Vagina (tissue), 2 donors: ENCODE measurements at regions not wholly inside any gene's neighbourhood (a gene's known extent, or its start where the extent isn't known, plus 50 kb on each side); places are given as distances from the start of the nearest gene placed in this dataset.

ENCODE experiments used
- DNase-seq, 2 donors: peaks; one replicate each; pipeline ENCODE4 v3.0.0-alpha.2; 2017; ENCODE audit errors: extremely low spot score in 2 of 2
- H3K27ac ChIP-seq: fragments of 200-600 bp; sonication (generic); one replicate; pipeline ENCODE4 v1.5.1; 2019
- H3K27me3 ChIP-seq: fragments of 200-600 bp; sonication (generic); one replicate; pipeline ENCODE4 v1.5.1; 2019
- H3K36me3 ChIP-seq, 2 donors: fragments of 200-600 bp; sonication (generic); one replicate each; pipeline ENCODE4 v1.5.1; 2017 to 2019
- H3K4me1 ChIP-seq: fragments of 200-600 bp; sonication (generic); one replicate; pipeline ENCODE4 v1.5.1; 2019
- H3K4me3 ChIP-seq, 2 donors: fragments of 200-600 bp; sonication (generic); 1 replicate in 1 of 2; 2 replicates in 1 of 2; pipeline ENCODE4 v1.5.1; 2016 to 2019
- H3K9me3 ChIP-seq: fragments of 200-600 bp; sonication (generic); one replicate; pipeline ENCODE4 v1.5.1; 2019
- POLR2A ChIP-seq, 2 donors: fragments of 450-650 bp; IDR thresholded peaks; one replicate each; pipeline ENCODE4 v1.6.1; 2017; ENCODE audit warnings: antibody characterized with exemption in 2 of 2, mild to moderate bottlenecking in 2 of 2, moderate library complexity in 2 of 2
- intact Hi-C: fragments of 100-400 bp; cut with DNase I; formaldehyde crosslinking; loops from one replicate; pipeline ENCODE4 v1.15.1; 2023

DNA sequence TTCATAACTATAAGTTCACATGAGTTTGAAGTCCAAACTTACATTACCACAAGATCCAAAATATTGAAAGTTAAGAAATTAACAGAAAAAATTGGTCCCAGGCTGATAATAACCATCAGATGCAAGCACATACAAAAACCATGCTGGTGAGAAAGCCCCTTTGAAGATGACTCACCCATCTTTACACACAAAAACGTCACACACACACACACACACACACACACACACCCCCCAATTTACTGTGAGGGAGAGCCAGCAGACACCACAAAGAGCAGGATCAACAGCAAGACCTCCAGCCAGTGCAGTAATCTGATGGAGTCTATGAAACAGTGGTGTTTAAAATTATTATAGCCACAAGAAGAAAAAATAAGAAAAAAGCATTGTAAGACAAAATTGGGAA, 50.1 kb upstream of the DRGX start:
- intact Hi-C loops: loop anchor here (10.0 kb wide), 1 partner anchor 231 kb away; no protein-coding TSS in a partner anchor
- TF ChIP-seq POLR2A (IDR thresholded peaks at IDR 0.05): no peak
- H3K27ac ChIP-seq: no peak overlapping the region
- no peak overlapping the region for H3K4me3 ChIP-seq
- H3K27me3 ChIP-seq: no peaks in the 10 kb centered on the region
- H3K9me3 ChIP-seq: peaks cover 13% of the 10 kb centered on the region
- H3K4me1 ChIP-seq: no peaks in the 10 kb centered on the region
- DNase-seq: no peak
- no peaks in the 10 kb centered on the region for H3K36me3 ChIP-seq
